Thymus (tissue), 11 donors: ENCODE measurements at regions not wholly inside any gene's neighbourhood (a gene's known extent, or its start where the extent isn't known, plus 50 kb on each side); places are given as distances from the start of the nearest gene placed in this dataset.

Experiments
- DNase-seq, 9 donors: peaks; one replicate each; pipeline ENCODE4 v3.0.0-alpha.2; 2013; ENCODE audit warnings: low spot score in 9 of 9, low read depth in 6 of 9, missing footprints in 1 of 9
- H3K27ac ChIP-seq, 2 donors: one replicate each; pipeline ENCODE4 v1.5.1; 2013; ENCODE audit warnings: control low read depth in 1 of 2, low read depth in 1 of 2, low read length in 1 of 2, mild to moderate bottlenecking in 1 of 2, moderate library complexity in 1 of 2
- H3K27me3 ChIP-seq, 2 donors: one replicate each; pipeline ENCODE4 v1.5.1; 2013; ENCODE audit warnings: low read length in 1 of 2; ENCODE audit not compliant: control insufficient read depth in 2 of 2, insufficient read depth in 1 of 2
- H3K36me3 ChIP-seq, 2 donors: one replicate each; pipeline ENCODE4 v1.5.1; 2013; ENCODE audit warnings: low read length in 1 of 2, mild to moderate bottlenecking in 1 of 2, moderate library complexity in 1 of 2; ENCODE audit not compliant: control insufficient read depth in 2 of 2, insufficient read depth in 2 of 2
- H3K4me1 ChIP-seq, 2 donors: one replicate each; pipeline ENCODE4 v1.5.1; 2013; ENCODE audit warnings: low read length in 2 of 2; ENCODE audit not compliant: control insufficient read depth in 2 of 2, insufficient read depth in 2 of 2
- H3K4me3 ChIP-seq, 2 donors: one replicate each; pipeline ENCODE4 v1.5.1; 2013; ENCODE audit warnings: low read length in 2 of 2, control low read depth in 1 of 2, mild to moderate bottlenecking in 1 of 2
- H3K9me3 ChIP-seq, 2 donors: one replicate each; pipeline ENCODE4 v1.5.1; 2013; ENCODE audit warnings: low read length in 1 of 2, mild to moderate bottlenecking in 1 of 2; ENCODE audit not compliant: control insufficient read depth in 2 of 2, insufficient read depth in 1 of 2
- whole genome bisulfite sequencing: extraction: QIAGEN DNeasy Blood & Tissue Kit; methylation state at CpG from one replicate; pipeline ENCODE4 v1.1.7; 2013; 5-methylcytosine and 5-hydroxymethylcytosine counted together
- donor health status: healthy.

- Histone ChIP-seq H3K4me3 (no peak overlapping the region), H3K27me3 (no peaks in the 10 kb centered on the region), H3K27ac (no peak overlapping the region), H3K9me3 (no peaks in the 10 kb centered on the region), H3K4me1 (no peaks in the 10 kb centered on the region), H3K36me3 (no peaks in the 10 kb centered on the region)
- DNase-seq, result no peak
- WGBS, result 98% methylated on average over 2 of the region's 2 CpGs
Observed at GRCh38 chr4:124534131-124534530, 178.4 kb downstream of the ANKRD50 start.

DNA sequence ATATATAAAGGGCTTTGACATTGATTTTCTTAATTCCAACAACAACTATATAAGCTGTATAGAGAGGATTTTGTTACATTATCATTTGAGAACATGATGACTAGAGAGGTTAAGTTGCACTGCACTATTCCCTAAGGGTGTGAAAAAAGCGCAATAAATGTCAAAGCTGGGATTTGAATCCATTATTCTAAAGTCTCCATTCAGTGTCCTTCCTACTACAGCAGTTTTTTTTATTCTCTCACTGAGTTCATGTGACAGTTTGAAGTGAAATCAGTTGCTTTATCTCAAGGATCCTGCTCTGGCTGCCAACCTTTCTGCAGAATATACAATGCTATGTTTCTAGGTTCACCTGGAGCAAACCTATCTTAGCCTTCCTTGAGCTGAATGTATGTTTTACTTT lies 177.5 kb downstream of the ANKRD50 start:
- DNase-seq, result no peak
- H3K4me1 ChIP-seq, result no peaks in the 10 kb centered on the region
- H3K9me3 ChIP-seq, result no peaks in the 10 kb centered on the region
- no peaks in the 10 kb centered on the region for H3K27me3 ChIP-seq
- no peak overlapping the region for H3K27ac ChIP-seq
- 97% methylated on average over 1 of the region's 1 CpG for WGBS
- no peaks in the 10 kb centered on the region for H3K36me3 ChIP-seq
- H3K4me3 ChIP-seq, result no peak overlapping the region

- H3K4me3 ChIP-seq, result no peak overlapping the region
- H3K27me3 ChIP-seq, result no peaks in the 10 kb centered on the region
- no peaks in the 10 kb centered on the region for H3K36me3 ChIP-seq
- no peaks in the 10 kb centered on the region for H3K9me3 ChIP-seq
- no peak for DNase-seq
- H3K27ac ChIP-seq, result no peak overlapping the region
- no peaks in the 10 kb centered on the region for H3K4me1 ChIP-seq
- 94% methylated on average over 4 of the region's 4 CpGs for WGBS
Observed at GRCh38 chr4:124536946-124537345, 175.6 kb downstream of the ANKRD50 start.

DNA sequence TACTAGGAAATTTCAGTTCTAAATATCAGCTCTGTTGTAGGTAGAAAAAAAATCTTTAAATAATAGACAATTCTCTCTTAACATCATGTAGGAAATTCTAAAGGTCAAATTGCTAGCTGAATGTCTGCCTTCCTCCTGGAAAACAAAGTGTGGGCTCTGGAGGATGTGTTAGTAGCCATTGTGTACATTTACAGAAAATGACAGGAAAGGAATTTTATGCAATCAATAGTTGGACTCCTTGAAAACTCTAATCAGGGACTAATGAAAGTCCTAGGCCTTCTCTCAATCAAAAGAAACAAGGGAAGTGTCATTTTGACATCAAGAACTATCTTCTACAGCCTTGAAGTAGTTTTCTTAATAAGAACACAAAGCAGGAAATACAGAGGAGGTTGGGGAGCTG lies 174.6 kb downstream of the ANKRD50 start:
- H3K36me3 ChIP-seq, result no peaks in the 10 kb centered on the region
- DNase-seq, result no peak
- H3K4me3 ChIP-seq, result no peak overlapping the region
- no peaks in the 10 kb centered on the region for H3K9me3 ChIP-seq
- no peaks in the 10 kb centered on the region for H3K27me3 ChIP-seq
- no peaks in the 10 kb centered on the region for H3K4me1 ChIP-seq
- no peak overlapping the region for H3K27ac ChIP-seq

- H3K4me3 ChIP-seq, result no peak overlapping the region
- no peaks in the 10 kb centered on the region for H3K36me3 ChIP-seq
- WGBS, result 91% methylated on average over 3 of the region's 3 CpGs
- no peaks in the 10 kb centered on the region for H3K27me3 ChIP-seq
- no peak overlapping the region for H3K27ac ChIP-seq
- DNase-seq, result no peak
- no peaks in the 10 kb centered on the region for H3K4me1 ChIP-seq
- H3K9me3 ChIP-seq, result no peaks in the 10 kb centered on the region
Observed at GRCh38 chr4:124540014-124540413, 172.5 kb downstream of the ANKRD50 start.

DNA sequence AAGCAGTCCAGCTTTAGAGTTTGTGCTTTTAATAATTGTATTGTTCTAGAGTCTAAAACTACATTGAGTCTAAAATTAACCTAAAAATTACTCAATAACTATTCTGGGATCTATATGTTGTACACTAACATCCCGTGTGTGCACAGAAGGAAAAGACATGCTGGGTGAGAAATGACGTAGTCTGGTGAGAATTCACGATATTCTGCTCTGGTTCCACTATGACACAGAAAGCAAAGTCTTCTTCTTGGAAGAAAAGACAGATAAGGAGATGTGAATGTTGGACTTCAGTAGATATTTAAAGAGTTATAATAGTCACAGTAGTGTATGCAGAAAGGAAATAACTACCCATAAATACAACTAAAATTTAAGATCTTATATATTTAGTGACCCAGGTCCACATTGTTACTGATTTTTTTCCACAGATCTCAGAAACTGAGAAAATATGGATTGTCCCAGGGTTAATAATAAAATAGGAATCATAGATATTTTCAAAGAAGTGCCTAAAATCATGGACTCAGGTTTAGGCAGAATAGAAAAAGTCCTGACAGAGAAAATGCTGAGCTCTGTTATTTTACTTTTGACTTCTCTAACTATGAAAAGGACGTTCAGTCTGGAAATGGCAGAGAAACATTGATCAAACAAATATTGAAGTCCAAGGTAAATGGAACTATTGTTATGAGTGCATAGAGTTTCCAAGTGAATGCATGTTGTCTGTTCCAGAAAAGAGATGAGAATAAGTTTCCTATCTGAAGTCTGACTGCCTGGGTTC lies 170.7 kb downstream of the ANKRD50 start:
- Histone ChIP-seq H3K4me3 (no peak overlapping the region), H3K27ac (no peak overlapping the region), H3K27me3 (no peaks in the 10 kb centered on the region), H3K36me3 (no peaks in the 10 kb centered on the region), H3K4me1 (no peaks in the 10 kb centered on the region), H3K9me3 (no peaks in the 10 kb centered on the region)
- 95% methylated on average over 4 of the region's 4 CpGs for WGBS
- no peak for DNase-seq

DNA sequence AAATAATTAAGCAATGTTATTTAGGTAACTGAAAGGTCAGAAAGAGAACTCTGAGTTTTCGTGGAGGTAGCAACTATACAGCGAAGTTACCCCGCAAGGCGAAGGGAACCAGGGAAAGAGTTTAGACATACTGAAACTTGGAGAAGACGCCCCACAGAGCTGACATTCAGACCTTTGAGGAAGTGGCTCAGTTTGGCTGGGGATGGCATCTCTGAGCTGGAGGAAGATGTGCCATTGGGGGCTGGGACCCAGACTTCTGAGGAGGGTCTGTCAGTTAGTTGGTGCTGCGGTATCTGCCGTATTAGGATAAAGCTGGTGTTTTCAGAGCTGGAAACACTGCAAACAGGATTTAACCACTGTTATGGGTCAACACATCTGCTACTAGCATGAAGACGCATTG lies 156.6 kb downstream of the ANKRD50 start:
- no peaks in the 10 kb centered on the region for H3K27me3 ChIP-seq
- 93% methylated on average over 8 of the region's 8 CpGs for WGBS
- H3K4me3 ChIP-seq, result no peak overlapping the region
- peak in 1 of 9 donors; percentile 3 for DNase-seq
- H3K27ac ChIP-seq, result no peak overlapping the region
- no peaks in the 10 kb centered on the region for H3K4me1 ChIP-seq
- no peaks in the 10 kb centered on the region for H3K36me3 ChIP-seq
- H3K9me3 ChIP-seq, result no peaks in the 10 kb centered on the region

DNA sequence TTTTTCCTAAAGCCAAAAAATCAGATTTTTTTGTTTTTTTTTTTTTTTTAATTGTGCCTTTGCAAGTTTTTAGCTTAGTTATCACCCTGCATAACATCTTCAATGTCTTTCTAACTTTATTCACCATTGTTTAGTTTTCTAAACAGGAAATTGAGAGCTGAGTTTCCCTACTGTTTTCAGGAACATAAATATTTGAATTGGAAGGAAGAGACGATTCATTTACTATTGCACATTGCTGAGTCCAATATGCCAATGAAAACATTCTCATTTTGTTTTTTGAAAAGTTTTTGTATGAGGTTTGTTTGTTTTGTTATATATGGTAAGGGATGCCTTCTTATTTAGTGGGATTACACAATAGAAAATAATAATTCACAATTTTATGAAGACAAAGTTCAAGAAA lies 148.4 kb downstream of the ANKRD50 start:
- H3K27me3 ChIP-seq, result no peaks in the 10 kb centered on the region
- H3K27ac ChIP-seq, result no peak overlapping the region
- no peaks in the 10 kb centered on the region for H3K4me1 ChIP-seq
- no peaks in the 10 kb centered on the region for H3K36me3 ChIP-seq
- 81% methylated on average over 1 of the region's 1 CpG for WGBS
- DNase-seq, result no peak
- no peak overlapping the region for H3K4me3 ChIP-seq
- no peaks in the 10 kb centered on the region for H3K9me3 ChIP-seq

- Histone ChIP-seq H3K27ac (no peak overlapping the region), H3K27me3 (no peaks in the 10 kb centered on the region), H3K4me1 (no peaks in the 10 kb centered on the region), H3K9me3 (no peaks in the 10 kb centered on the region), H3K36me3 (no peaks in the 10 kb centered on the region), H3K4me3 (no peak overlapping the region)
- WGBS, result 73% methylated on average over 4 of the region's 4 CpGs
- DNase-seq, result no peak
Observed at GRCh38 chr4:124565371-124565770, 147.2 kb downstream of the ANKRD50 start.
